ENCODE measurements at regions not wholly inside any gene's neighbourhood (a gene's known extent, or its start where the extent isn't known, plus 50 kb on each side); places are given as distances from the start of the nearest gene placed in this dataset.

- TF ChIP-seq CTCF (IDR thresholded peaks at IDR 0.05), result no peak
- no peak for TF ChIP-seq POLR2A (IDR thresholded peaks at IDR 0.05)
- TF ChIP-seq POLR2AphosphoS5 (IDR thresholded peaks at IDR 0.05; ENCODE audit: insufficient read depth in 1 of 2, low read depth in 1 of 2), result no peak
Observed at GRCh38 chr3:160127308-160127707, 97.9 kb upstream of the C3orf80 start.
